Heart left ventricle (tissue), 13 donors: ENCODE measurements at regions not wholly inside any gene's neighbourhood (a gene's known extent, or its start where the extent isn't known, plus 50 kb on each side); places are given as distances from the start of the nearest gene placed in this dataset.

Experiments
- CTCF ChIP-seq, 12 donors: fragments of 200-600 bp; sonication (generic) in 4 of 12; IDR thresholded peaks; one replicate each; pipeline versions ENCODE4 v1.5.0 to v1.8.0; 2018 to 2022; ENCODE audit warnings: antibody characterized with exemption in 12 of 12, mild to moderate bottlenecking in 5 of 12
- POLR2A ChIP-seq, 2 donors: fragments of 450-650 bp; IDR thresholded peaks; one replicate each; pipeline ENCODE4 v1.6.1; 2017; ENCODE audit warnings: antibody characterized with exemption in 2 of 2, mild to moderate bottlenecking in 2 of 2, moderate library complexity in 2 of 2
- donor health status: ischemic (EF 13 %, LVEDD 7.1; RV severe dilation, severe dysfunction).
- donor health status: DM: no; HTN: yes; CAD: no.
- donor health status: DM: no; HTN: no; CAD: no.
- donor health status: ischemic (EF 25% LVEDD 6.9; RV normal size, moderate dysfunction).
- donor health status: ischemic (EF 25% LVEDD 5.7; RV mildly dilated, moderate dysfunction).
- donor health status: ischemic (EF 35%, LVEDD 5.7; RV mildly dilated, moderate dysfunction).
- donor health status: nonischemic (EF 11% LVEDD 7.7; RV severe dilation, severe dysfunction).
- donor health status: DM: yes; HTN: yes; CAD: no.
- donor health status: PGD.
- donor health status: ischemic (EF 29% LVEDD 5.4; RV normal size, mild dysfunction).
- donor health status: nonischemic (EF 23%, LVEDD 6.1; RV moderate dilation, normal function).

DNA sequence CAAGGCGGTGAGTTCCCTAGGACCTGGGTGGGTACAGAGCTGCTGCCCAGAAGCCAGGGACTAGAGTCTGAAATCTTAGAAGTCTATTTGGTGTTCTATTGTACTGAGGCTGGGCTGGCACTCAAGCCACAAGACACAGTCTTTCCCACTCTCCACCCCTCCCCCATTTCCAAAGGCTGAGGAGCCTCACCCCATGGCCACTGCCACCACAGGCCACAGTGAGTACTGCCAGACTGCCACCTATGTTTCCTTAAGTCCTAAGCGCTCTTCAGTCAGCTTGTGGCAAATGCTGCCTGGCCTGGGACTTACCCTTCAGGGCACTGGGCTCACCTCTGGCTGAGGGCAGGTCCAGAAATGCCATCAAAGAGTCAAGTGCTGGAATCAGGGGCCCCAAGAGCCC lies 469.3 kb downstream of the HAO1 start:
- no peak for TF ChIP-seq CTCF (IDR thresholded peaks at IDR 0.05)
- TF ChIP-seq POLR2A (IDR thresholded peaks at IDR 0.05): no peak
